ENCODE measurements at regions not wholly inside any gene's neighbourhood (a gene's known extent, or its start where the extent isn't known, plus 50 kb on each side); places are given as distances from the start of the nearest gene placed in this dataset.

DNA sequence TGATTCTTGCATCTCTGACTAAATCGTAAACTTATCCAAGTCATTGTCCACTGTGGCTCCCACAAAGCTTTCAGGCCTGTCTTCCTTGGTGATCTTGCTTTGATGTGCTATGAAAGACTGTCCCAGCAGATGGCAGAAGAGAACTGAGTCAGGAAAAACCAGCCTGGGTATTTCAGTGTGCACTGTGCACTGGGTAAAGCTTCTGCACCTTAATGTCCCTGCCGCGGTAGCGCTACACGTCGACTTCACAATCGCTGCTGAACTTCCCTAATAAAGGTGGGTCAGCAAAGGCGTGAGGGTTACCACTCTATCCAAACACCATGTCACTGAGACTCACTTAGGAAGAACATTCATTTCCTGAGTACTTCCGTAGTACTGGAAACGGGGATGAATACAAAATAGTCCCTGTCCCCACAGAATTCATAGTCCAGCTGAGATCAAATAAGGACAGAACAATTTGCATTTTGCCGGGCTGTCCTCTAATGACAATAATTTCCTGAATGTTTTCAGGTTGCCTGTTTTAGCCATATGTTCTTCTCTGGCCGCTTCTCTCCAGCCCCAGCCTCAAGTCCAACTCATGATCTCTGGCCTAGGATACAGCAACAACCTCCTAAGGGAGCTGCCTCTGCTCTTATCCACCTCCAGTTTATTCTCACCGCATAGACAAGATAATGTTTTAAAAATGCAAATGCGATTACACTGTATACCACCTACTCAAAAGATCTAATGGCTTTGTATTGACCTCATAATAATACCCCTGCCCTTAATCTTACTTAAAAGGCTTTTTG is 83.6 kb upstream of the AKAP13 start (continued):
- TF ChIP-seq, protein P1, sequence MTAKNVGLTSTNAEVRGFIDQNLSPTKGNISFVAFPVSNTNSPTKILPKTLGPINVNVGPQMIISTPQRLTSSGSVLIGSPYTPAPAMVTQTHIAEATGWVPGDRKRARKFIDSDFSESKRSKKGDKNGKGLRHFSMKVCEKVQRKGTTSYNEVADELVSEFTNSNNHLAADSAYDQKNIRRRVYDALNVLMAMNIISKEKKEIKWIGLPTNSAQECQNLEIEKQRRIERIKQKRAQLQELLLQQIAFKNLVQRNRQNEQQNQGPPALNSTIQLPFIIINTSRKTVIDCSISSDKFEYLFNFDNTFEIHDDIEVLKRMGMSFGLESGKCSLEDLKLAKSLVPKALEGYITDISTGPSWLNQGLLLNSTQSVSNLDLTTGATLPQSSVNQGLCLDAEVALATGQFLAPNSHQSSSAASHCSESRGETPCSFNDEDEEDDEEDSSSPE (CRISPR knock-in tag; IDR thresholded peaks at IDR 0.05): no peak
- TF ChIP-seq, protein P2, sequence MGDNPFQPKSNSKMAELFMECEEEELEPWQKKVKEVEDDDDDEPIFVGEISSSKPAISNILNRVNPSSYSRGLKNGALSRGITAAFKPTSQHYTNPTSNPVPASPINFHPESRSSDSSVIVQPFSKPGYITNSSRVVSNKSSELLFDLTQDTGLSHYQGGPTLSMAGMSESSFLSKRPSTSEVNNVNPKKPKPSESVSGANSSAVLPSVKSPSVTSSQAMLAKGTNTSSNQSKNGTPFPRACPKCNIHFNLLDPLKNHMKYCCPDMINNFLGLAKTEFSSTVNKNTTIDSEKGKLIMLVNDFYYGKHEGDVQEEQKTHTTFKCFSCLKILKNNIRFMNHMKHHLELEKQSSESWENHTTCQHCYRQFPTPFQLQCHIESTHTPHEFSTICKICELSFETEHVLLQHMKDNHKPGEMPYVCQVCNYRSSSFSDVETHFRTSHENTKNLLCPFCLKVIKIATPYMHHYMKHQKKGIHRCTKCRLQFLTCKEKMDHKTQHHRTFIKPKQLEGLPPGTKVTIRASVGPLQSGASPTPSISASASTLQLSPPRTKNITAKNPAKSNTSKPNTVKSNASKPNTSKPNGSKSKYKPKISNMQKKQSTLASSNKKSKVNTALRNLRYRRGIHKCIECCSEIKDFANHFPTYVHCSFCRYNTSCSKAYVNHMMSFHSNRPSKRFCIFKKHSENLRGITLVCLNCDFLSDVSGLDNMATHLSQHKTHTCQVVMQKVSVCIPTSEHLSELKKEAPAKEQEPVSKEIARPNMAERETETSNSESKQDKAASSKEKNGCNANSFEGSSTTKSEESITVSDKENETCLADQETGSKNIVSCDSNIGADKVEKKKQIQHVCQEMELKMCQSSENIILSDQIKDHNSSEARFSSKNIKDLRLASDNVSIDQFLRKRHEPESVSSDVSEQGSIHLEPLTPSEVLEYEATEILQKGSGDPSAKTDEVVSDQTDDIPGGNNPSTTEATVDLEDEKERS (CRISPR knock-in tag; IDR thresholded peaks at IDR 0.05): no peak
- TF ChIP-seq, protein P3, sequence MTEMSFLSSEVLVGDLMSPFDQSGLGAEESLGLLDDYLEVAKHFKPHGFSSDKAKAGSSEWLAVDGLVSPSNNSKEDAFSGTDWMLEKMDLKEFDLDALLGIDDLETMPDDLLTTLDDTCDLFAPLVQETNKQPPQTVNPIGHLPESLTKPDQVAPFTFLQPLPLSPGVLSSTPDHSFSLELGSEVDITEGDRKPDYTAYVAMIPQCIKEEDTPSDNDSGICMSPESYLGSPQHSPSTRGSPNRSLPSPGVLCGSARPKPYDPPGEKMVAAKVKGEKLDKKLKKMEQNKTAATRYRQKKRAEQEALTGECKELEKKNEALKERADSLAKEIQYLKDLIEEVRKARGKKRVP (CRISPR knock-in tag; IDR thresholded peaks at IDR 0.05): no peak
- TF ChIP-seq NFIB (CRISPR knock-in tag; IDR thresholded peaks at IDR 0.05; ENCODE audit: borderline replicate concordance) (no peak), CREB1 (IDR thresholded peaks at IDR 0.05) (no peak), CREB1 (CRISPR knock-in tag; IDR thresholded peaks at IDR 0.05) (peak; percentile 43; the same call in 1 of the 2 replicates), ZNF317 (CRISPR knock-in tag; IDR thresholded peaks at IDR 0.05) (no peak), PHF21A (CRISPR knock-in tag; IDR thresholded peaks at IDR 0.05) (no peak), MEIS1 (CRISPR knock-in tag; IDR thresholded peaks at IDR 0.05; ENCODE audit: borderline replicate concordance) (no peak), ZSCAN30 (CRISPR knock-in tag; IDR thresholded peaks at IDR 0.05) (no peak), MIXL1 (CRISPR knock-in tag; IDR thresholded peaks at IDR 0.05) (0 out of 2 replicates have a peak, but pooled peaks have one; percentile 40), ZNF282 (IDR thresholded peaks at IDR 0.05; ENCODE audit: partially characterized antibody) (no peak), JDP2 (CRISPR knock-in tag; IDR thresholded peaks at IDR 0.05; ENCODE audit: borderline replicate concordance) (no peak)
- TF ChIP-seq, protein P4, sequence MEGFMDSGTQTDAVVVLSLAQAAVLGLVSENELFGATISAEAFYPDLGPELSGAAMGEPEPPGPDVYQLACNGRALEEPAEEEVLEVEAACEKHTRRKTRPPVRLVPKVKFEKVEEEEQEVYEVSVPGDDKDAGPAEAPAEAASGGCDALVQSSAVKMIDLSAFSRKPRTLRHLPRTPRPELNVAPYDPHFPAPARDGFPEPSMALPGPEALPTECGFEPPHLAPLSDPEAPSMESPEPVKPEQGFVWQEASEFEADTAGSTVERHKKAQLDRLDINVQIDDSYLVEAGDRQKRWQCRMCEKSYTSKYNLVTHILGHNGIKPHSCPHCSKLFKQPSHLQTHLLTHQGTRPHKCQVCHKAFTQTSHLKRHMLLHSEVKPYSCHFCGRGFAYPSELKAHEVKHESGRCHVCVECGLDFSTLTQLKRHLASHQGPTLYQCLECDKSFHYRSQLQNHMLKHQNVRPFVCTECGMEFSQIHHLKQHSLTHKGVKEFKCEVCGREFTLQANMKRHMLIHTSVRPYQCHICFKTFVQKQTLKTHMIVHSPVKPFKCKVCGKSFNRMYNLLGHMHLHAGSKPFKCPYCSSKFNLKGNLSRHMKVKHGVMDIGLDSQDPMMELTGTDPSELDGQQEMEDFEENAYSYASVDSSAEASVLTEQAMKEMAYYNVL (CRISPR knock-in tag; IDR thresholded peaks at IDR 0.05; ENCODE audit: borderline replicate concordance): 0 out of 2 replicates have a peak, but pooled peaks have one; percentile 24
- TF ChIP-seq, protein P5, sequence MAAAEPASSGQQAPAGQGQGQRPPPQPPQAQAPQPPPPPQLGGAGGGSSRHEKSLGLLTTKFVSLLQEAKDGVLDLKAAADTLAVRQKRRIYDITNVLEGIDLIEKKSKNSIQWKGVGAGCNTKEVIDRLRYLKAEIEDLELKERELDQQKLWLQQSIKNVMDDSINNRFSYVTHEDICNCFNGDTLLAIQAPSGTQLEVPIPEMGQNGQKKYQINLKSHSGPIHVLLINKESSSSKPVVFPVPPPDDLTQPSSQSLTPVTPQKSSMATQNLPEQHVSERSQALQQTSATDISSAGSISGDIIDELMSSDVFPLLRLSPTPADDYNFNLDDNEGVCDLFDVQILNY (CRISPR knock-in tag; conservative IDR thresholded peaks at IDR 0.05): no peak
